Panc1 (cell line): ENCODE measurements at regions not wholly inside any gene's neighbourhood (a gene's known extent, or its start where the extent isn't known, plus 50 kb on each side); places are given as distances from the start of the nearest gene placed in this dataset.

Experiments used
- POLR2AphosphoS5 ChIP-seq: IDR thresholded peaks from 2 replicates; pipeline ENCODE4 v1.6.1; 2012; ENCODE audit warnings: mild to moderate bottlenecking, low read depth, low read length, moderate library complexity
- TCF7L2 ChIP-seq: IDR thresholded peaks from 2 replicates; pipeline ENCODE4 v1.6.1; 2011; ENCODE audit warnings: mild to moderate bottlenecking, low read depth, low read length, inconsistent platforms
- TF ChIP-seq, protein P1 (sequence below): fragments of 450-650 bp; IDR thresholded peaks from 2 replicates; pipeline ENCODE4 v1.5.1; 2017; ENCODE audit warnings: mild to moderate bottlenecking

DNA sequence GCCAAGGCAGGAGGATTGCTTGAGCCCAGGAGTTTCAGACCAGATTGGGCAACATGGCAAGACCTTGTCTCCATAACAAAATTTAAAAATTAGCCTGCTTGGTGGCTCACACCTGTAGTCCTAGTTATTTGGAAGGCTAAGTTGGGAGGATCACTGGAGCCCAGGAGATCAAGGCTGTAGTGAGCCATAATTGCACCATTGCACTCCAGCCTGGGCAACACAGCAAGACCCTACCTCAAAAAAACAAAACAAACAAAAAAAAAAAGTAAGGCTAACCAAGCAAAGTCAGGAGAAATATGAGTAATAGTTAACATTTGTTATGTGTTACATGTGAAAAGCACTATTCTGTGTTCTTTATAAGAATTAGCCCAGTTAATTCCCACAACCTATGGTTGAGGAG, 74.7 kb downstream of the FOXB2 start:
- TF ChIP-seq, protein P1, sequence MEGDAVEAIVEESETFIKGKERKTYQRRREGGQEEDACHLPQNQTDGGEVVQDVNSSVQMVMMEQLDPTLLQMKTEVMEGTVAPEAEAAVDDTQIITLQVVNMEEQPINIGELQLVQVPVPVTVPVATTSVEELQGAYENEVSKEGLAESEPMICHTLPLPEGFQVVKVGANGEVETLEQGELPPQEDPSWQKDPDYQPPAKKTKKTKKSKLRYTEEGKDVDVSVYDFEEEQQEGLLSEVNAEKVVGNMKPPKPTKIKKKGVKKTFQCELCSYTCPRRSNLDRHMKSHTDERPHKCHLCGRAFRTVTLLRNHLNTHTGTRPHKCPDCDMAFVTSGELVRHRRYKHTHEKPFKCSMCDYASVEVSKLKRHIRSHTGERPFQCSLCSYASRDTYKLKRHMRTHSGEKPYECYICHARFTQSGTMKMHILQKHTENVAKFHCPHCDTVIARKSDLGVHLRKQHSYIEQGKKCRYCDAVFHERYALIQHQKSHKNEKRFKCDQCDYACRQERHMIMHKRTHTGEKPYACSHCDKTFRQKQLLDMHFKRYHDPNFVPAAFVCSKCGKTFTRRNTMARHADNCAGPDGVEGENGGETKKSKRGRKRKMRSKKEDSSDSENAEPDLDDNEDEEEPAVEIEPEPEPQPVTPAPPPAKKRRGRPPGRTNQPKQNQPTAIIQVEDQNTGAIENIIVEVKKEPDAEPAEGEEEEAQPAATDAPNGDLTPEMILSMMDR = no peak
- no peak for TF ChIP-seq TCF7L2
- TF ChIP-seq POLR2AphosphoS5 = no peak
